Mesothelial cell of epicardium (in vitro differentiated cells): ENCODE measurements at regions not wholly inside any gene's neighbourhood (a gene's known extent, or its start where the extent isn't known, plus 50 kb on each side); places are given as distances from the start of the nearest gene placed in this dataset.
A peak's percentile ranks its signal among the peaks of the same experiment; 100 is the strongest.

Experiments
- DNase-seq, 2 experiments: peaks; one replicate each; pipeline ENCODE4 v3.0.0; 2021; ENCODE audit warnings: low spot score in 2 of 2; ENCODE audit not compliant: unreplicated experiment in 2 of 2
- H3K27ac Mint-ChIP-seq: 2 replicates; pipeline ENCODE4 v1.8.0; 2021; ENCODE audit warnings: mixed read lengths
- H3K27me3 Mint-ChIP-seq: 2 replicates; pipeline ENCODE4 v1.8.0; 2021; ENCODE audit warnings: low read depth, mixed read lengths
- H3K36me3 Mint-ChIP-seq: 2 replicates; pipeline ENCODE4 v1.8.0; 2021; ENCODE audit warnings: mixed read lengths
- H3K4me1 Mint-ChIP-seq: 2 replicates; pipeline ENCODE4 v1.8.0; 2021; ENCODE audit warnings: mixed read lengths
- H3K4me3 Mint-ChIP-seq: 2 replicates; pipeline ENCODE4 v1.8.0; 2021; ENCODE audit warnings: mild to moderate bottlenecking, moderate library complexity, mixed read lengths
- H3K9me3 Mint-ChIP-seq: 2 replicates; pipeline ENCODE4 v1.8.0; 2021; ENCODE audit warnings: mixed read lengths
- TF ChIP-seq, protein P1 (sequence below): fragments of 200-600 bp; sonication (generic); IDR thresholded peaks from one replicate; pipeline ENCODE4 v1.5.0; 2021; ENCODE audit warnings: antibody characterized with exemption; ENCODE audit not compliant: unreplicated experiment

DNA sequence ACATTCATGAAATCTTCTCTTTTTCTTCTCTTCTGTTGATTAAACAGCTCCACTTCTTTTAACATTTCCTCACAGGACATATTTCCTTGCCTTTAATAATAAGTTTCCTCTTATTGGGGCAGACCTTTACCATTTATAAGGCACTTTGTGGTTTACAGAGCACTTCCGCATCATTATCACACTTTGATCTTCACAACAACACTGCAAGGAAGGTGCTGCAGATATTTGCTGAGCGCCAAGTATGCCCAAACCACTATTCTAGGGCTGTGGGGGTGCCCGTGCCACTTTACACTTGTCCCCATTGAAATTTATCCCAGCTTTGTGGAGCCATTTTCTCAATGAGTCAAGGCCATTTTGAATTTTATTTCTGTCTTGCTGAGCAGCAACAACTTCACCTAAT is 246.6 kb downstream of the SS18 start:
- Mint-ChIP-seq H3K27me3 (no peaks in the 10 kb centered on the region), H3K36me3 (no peaks in the 10 kb centered on the region)
- TF ChIP-seq, protein P1, sequence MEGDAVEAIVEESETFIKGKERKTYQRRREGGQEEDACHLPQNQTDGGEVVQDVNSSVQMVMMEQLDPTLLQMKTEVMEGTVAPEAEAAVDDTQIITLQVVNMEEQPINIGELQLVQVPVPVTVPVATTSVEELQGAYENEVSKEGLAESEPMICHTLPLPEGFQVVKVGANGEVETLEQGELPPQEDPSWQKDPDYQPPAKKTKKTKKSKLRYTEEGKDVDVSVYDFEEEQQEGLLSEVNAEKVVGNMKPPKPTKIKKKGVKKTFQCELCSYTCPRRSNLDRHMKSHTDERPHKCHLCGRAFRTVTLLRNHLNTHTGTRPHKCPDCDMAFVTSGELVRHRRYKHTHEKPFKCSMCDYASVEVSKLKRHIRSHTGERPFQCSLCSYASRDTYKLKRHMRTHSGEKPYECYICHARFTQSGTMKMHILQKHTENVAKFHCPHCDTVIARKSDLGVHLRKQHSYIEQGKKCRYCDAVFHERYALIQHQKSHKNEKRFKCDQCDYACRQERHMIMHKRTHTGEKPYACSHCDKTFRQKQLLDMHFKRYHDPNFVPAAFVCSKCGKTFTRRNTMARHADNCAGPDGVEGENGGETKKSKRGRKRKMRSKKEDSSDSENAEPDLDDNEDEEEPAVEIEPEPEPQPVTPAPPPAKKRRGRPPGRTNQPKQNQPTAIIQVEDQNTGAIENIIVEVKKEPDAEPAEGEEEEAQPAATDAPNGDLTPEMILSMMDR = no peak

DNA sequence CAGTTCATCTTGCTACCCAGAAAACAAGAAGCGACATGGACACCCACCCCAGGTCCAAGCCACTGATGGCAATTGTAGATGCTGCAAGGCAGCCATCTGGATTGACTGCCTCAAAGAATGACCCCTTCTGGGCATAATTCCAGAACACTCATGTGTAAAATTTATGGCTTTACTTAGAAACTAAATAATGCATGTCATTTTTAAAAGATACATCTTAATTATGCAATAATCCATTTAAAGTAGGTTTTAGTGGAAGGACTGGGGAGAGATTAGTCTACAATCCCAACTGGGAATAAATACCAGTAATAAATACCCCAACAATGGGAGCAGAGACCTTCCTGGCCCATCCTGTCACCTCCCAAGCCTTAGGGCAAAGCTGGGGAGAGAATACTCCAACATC is 247.7 kb downstream of the SS18 start:
- Mint-ChIP-seq H3K27me3 (peaks cover 4% of the 10 kb centered on the region), H3K4me1 (peaks cover 3% of the 10 kb centered on the region), H3K9me3 (no peaks in the 10 kb centered on the region), H3K36me3 (no peaks in the 10 kb centered on the region), H3K27ac (no peak overlapping the region), H3K4me3 (no peak overlapping the region)
- DNase-seq = no peak
- TF ChIP-seq, protein P1 = no peak

More for the DNA sequence above, 246.6 kb downstream of the SS18 start:
- Mint-ChIP-seq H3K4me3 (no peak overlapping the region), H3K27ac (no peak overlapping the region), H3K4me1 (peaks cover 3% of the 10 kb centered on the region), H3K9me3 (no peaks in the 10 kb centered on the region)
- no peak for DNase-seq

- Mint-ChIP-seq H3K9me3 (no peaks in the 10 kb centered on the region), H3K4me3 (no peak overlapping the region), H3K27me3 (peaks cover 4% of the 10 kb centered on the region), H3K36me3 (no peaks in the 10 kb centered on the region), H3K27ac (no peak overlapping the region), H3K4me1 (no peaks in the 10 kb centered on the region)
- no peak for DNase-seq
- TF ChIP-seq, protein P1 = no peak
These were observed 256.4 kb downstream of the SS18 start for GRCh38 chr18:25834061-25834460.

DNA sequence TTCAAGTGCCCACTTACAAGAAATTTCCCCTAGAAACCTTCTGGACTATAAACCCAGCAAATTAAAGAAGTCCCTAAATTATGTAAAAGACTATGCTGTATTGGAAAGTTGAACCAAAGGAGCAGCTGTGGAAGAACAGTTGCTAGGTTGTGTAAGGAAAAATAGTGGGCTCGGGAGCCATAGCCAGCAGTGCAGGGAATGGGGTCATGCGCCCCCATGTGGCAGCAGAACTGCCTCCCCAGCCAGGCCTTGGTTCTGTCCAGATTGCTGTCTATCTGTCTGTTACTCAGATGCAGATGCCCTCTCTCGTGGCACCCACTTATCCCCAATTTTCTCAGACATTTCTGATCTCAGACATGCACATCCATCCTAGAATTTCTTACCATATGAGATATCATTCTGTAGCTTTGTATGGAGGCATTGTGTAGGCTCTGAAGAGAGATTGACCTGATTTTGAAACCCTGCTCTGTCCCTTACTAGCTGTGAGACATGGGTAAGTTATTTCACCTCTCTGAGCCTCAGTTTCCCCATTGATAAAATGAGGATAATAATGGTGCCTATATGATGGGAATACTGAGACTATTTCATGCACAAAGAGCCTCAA is 258.3 kb downstream of the SS18 start:
- no peaks in the 10 kb centered on the region for H3K9me3 Mint-ChIP-seq
- TF ChIP-seq, protein P1 = peak; percentile 41
- H3K27ac Mint-ChIP-seq = no peak overlapping the region
- no peaks in the 10 kb centered on the region for H3K27me3 Mint-ChIP-seq
- no peaks in the 10 kb centered on the region for H3K36me3 Mint-ChIP-seq
- H3K4me1 Mint-ChIP-seq = peaks cover 17% of the 10 kb centered on the region
- peak in 1 of 2 experiments; percentile 70 for DNase-seq
- no peak overlapping the region for H3K4me3 Mint-ChIP-seq

DNA sequence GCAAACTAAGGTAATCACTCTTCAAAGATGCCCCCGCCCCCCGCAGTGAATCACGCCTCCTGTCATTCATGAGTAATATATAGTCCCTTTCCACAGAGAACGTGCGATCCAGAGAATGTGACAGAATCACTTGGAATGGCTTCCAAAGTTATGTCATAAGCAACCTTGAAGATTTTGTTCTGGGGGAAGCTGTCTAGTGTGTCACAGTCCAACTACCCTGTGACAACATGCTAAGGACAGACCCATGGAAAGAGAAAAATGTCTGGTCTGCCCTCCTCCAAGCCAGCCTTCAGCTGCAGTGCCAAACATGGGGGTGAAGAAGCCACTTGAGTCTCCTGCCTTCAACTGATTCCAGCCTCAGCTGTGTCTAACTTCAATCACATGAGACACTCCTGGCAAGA is 259.1 kb downstream of the SS18 start:
- no peak overlapping the region for H3K27ac Mint-ChIP-seq

More for the DNA sequence above, 259.1 kb downstream of the SS18 start:
- Mint-ChIP-seq H3K27me3 (no peaks in the 10 kb centered on the region), H3K9me3 (no peaks in the 10 kb centered on the region), H3K36me3 (no peaks in the 10 kb centered on the region), H3K4me3 (no peak overlapping the region), H3K4me1 (peaks cover 23% of the 10 kb centered on the region)
- TF ChIP-seq, protein P1 = no peak
- no peak for DNase-seq
